GM12891 (cell line): ENCODE measurements at regions not wholly inside any gene's neighbourhood (a gene's known extent, or its start where the extent isn't known, plus 50 kb on each side); places are given as distances from the start of the nearest gene placed in this dataset.

ENCODE experiments used
- DNase-seq: peaks from one replicate; pipeline ENCODE4 v3.0.0; 2011; ENCODE audit warnings: low spot score; ENCODE audit not compliant: insufficient read length
- FAIRE-seq: peaks from 2 replicates; lab custom pipeline; 2011; peaks lifted over from hg19 to GRCh38; lab: Jason Lieb, UNC
- PAX5 ChIP-seq: IDR thresholded peaks from 2 replicates; pipeline ENCODE4 v1.6.1; 2011; ENCODE audit warnings: low read length, moderate library complexity, mild to moderate bottlenecking; ENCODE audit not compliant: insufficient read depth, severe bottlenecking
- POLR2A ChIP-seq: IDR thresholded peaks from 2 replicates; pipeline ENCODE4 v1.6.1; 2011; ENCODE audit warnings: low read depth, low read length, control low read depth
- POLR2AphosphoS5 ChIP-seq: IDR thresholded peaks from 2 replicates; pipeline ENCODE4 v1.6.1; 2011; ENCODE audit warnings: low read depth, low read length, control low read depth
- POU2F2 ChIP-seq: IDR thresholded peaks from 2 replicates; pipeline ENCODE4 v1.6.1; 2011; ENCODE audit warnings: low read depth, mild to moderate bottlenecking, control low read depth, low read length, moderate library complexity
- SPI1 ChIP-seq: IDR thresholded peaks from 2 replicates; pipeline ENCODE4 v1.6.1; 2011; ENCODE audit warnings: low read depth, low read length, control low read depth
- TAF1 ChIP-seq: IDR thresholded peaks from 2 replicates; pipeline ENCODE4 v1.6.1; 2011; ENCODE audit warnings: low read depth, low read length, control low read depth

DNA sequence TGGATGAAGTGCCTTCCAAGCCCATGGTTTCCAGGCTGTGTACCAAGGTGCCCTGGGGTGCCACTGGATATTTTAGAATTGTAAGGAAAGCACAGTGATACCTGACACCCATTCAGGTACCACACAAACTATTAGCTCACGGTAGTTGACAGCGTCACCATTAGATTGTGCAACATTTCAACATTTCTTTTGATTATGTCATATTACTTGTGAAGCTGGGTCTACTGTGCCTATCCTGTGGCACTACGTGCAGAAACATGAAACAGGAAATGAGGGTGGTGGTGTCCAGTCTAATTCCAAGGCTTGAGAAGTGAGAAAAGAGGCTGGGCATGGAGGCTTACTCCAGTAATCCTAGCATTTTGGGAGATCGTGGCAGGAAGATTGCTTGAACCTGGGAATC is 75.5 kb upstream of the CPM start:
- no peak for TF ChIP-seq POLR2A
- no peak for TF ChIP-seq POLR2AphosphoS5
- TF ChIP-seq PAX5: no peak
- TF ChIP-seq TAF1: no peak
- FAIRE-seq (no peak), DNase-seq (no peak)

DNA sequence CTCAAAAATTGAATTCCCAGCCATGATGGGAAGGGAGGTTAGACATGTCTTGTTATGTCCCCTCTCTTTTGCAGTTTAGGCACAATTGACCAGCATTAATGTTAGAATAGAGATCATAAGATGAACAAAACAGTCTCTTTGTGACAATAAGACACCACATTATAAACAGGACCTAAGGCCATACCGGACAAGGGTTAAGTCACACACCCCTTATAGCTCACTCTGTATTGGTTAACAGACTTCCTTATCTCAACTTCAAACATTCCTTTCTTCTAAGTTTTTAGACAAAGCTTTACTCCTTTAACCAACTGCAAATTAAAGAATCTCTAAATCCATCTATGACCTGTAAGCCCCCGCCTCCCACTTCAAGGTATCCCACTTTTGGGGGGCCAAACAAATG is 81.1 kb upstream of the CPM start:
- FAIRE-seq: no peak
- DNase-seq: no peak
- TF ChIP-seq SPI1 (no peak), POLR2AphosphoS5 (no peak)

DNA sequence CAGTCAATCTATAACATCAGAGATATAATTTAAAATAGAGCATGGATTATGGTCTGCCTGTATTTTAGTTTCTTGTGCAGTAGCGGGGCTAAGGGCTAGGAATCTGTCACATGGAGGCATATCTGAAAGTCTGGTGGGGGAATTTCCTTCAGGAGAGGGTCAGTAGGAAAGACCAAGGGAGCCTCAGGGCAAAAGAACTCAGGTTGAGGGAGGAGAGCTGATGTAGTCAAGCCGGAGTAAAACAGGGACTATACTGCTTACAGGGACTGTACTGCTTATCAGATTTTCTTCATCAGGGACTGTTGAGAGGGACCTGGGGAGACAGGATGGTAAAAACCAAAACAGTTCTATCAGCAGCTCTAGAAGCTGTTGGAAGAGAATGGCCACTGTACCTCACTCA is 82.0 kb upstream of the CPM start:
- FAIRE-seq: no peak
- TF ChIP-seq SPI1 (no peak), POLR2A (no peak), POU2F2 (no peak), POLR2AphosphoS5 (no peak), PAX5 (no peak), TAF1 (no peak)

DNA sequence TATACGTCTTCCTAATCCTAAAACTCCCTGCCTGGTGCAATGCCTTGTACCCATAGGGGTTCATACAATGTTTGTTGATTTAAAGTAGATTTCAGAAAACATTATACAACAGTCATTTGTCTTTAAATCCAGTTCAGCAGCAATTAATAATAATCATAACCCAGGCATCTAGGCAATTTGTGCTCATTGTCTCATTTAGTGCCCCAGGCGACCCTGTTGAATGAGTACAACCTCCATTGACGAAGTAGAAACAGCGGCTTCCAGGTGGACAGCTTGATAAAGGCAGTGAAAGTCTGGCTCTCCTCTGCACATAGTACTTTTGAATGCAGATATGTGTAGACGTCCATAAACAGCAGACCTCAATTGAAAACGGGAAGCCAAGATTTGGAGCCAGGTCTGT is 82.9 kb upstream of the CPM start:
- FAIRE-seq: no peak
- TF ChIP-seq POLR2AphosphoS5: no peak
- TF ChIP-seq POU2F2: no peak
- TF ChIP-seq PAX5: no peak
- no peak for TF ChIP-seq SPI1
- TF ChIP-seq TAF1: no peak
- no peak for TF ChIP-seq POLR2A
- DNase-seq: no peak

More for the DNA sequence above, 82.0 kb upstream of the CPM start:
- DNase-seq: no peak

DNA sequence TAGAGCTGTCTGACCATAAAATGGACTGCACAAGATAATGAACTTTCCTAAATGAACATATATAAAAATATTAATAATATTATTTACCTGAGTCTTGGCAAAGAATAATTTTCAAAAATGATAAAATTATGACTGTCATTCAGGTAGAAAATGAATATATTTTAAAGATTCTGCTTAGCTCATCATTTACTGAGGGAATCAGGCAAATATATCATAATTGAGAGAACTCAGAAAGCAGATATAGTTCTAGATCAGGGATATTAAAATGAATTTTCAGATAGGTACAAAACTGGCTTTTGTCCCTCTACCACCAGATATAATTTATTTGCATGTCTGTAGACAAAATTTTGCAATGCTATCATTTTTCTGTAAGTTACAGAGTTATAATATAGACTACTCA is 86.1 kb upstream of the CPM start:
- TF ChIP-seq POLR2A (no peak), POU2F2 (no peak), SPI1 (no peak), TAF1 (no peak), PAX5 (no peak), POLR2AphosphoS5 (no peak)
- DNase-seq (no peak), FAIRE-seq (no peak)

DNA sequence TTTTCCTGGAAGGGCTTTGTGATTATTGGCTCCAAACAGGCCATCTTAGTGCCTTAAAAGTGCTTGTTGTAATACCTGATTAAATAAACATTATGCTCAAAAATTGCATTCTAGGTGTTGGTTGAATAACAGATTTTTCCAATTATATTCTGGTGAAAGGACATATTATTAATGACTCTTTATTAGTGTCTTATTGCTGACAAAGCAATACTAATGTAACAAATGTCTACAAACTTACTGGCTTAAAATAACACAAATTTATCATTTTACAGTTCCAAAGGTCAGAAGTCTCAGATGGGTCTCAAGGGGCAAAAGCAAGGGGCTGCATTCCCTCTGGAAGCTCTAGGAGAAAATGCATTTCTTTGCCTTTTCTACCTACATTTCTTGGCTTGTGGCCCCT is 86.9 kb upstream of the CPM start:
- TF ChIP-seq POU2F2 (no peak), TAF1 (no peak), POLR2A (no peak), POLR2AphosphoS5 (no peak), SPI1 (no peak), PAX5 (no peak)
- no peak for FAIRE-seq

DNA sequence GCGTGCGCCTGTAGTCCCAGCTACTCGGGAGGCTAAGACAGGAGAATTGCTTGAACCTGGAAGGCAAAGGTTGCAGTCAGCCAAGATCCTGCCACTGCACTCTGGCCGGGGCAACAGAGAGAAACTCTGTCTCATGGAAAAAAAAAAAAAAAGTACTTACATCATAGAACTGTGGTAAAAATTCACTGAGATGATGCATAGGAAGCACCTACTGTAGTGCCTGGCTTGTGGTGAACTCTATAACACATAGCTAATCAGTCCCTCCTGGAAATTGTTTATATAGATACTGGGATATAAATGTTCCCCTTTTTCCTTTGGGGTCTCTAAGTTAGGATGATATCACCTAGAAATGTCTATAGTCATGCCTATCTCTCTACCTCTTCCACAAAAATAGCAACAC is 89.7 kb upstream of the CPM start:
- DNase-seq (no peak), FAIRE-seq (no peak)
- TF ChIP-seq TAF1: no peak
- TF ChIP-seq SPI1: no peak
- no peak for TF ChIP-seq POLR2A
- no peak for TF ChIP-seq PAX5
- TF ChIP-seq POLR2AphosphoS5: no peak
- TF ChIP-seq POU2F2: no peak

More for the DNA sequence above, 86.9 kb upstream of the CPM start:
- no peak for DNase-seq

DNA sequence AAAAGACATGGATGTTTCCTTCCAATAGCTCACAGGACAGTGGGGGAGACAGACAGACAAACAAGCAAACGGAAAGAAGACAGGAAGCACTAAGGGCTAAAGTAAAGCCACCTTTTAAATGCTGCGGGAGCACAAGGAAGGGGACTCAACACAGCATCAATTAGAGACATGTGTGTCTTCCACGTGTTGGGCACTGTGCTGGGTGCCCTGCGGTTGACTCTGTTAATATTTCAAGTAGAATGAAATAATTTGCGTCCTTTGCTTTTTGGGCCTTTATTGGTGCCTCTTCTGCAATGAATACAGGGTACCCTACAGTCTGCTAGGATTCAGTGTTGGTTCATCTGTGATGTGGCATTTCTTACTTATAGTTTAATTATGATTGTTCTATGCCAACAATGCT is 90.9 kb upstream of the CPM start:
- TF ChIP-seq SPI1 (no peak), POU2F2 (no peak), TAF1 (no peak), PAX5 (no peak), POLR2AphosphoS5 (no peak), POLR2A (no peak)
- no peak for DNase-seq
- FAIRE-seq: no peak

DNA sequence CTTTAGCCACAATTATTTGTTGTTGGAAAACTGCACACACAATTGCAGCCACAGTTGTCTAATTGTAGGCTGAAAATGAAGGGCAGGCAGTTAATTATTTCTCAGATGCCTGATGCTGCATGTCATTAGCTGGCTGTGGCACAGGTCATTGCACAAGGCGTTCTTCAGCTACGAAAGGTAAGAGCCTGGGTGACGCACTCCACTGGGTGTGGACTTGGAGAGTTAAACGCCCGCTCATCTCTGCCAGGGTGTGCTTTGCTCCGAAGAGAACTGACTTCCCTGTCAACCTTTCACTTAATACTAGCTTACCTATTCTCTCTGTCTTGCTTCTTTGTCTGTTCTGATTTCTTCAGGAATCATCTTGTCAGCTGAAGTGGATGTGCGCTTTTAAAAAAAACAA is 91.4 kb upstream of the CPM start:
- TF ChIP-seq POU2F2 (no peak), POLR2AphosphoS5 (no peak), POLR2A (no peak), PAX5 (no peak), SPI1 (no peak), TAF1 (no peak)
- DNase-seq: no peak
- no peak for FAIRE-seq

DNA sequence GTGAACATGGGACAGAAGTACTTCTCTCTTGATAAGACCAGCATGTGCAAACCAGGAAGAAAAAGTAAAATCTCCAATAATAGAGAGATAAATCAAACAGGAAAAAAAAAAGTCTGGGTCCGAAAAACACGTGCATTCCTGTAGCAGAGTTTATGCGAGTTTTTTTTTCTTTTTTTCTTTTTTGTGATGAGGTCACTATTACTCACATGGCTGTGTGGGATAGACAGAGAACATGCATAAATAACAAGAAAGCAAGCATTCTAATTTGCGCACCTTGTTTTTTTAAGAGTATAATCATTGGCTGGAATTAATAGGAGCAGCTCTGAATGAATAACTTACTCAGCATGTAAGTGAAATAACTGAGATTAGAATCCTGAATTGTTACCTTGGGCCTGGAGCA is 91.9 kb upstream of the CPM start:
- DNase-seq (no peak), FAIRE-seq (no peak)
- no peak for TF ChIP-seq TAF1

DNA sequence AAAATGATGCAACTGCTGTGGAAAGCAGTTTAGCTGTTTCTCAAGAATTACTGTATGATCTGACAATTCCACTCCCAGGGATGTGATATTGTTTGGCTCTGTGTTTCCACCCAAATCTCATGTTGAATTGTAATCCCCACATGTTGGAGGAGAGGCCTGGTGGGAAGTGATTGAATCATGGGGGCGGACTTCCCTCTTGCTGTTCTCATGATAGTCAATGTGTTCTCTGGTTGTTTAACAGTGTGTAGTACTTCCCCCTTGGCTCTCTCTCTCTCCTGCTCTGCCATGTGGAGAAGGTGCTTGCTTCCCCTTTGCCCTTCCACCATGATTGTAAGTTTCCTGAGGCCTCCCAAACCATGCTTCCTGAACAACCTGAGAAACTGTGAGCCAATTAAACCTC is 93.4 kb upstream of the CPM start:
- DNase-seq (no peak), FAIRE-seq (no peak)
- TF ChIP-seq TAF1 (no peak), POU2F2 (no peak), PAX5 (no peak), SPI1 (no peak), POLR2AphosphoS5 (no peak), POLR2A (no peak)
